ENCODE measurements at regions not wholly inside any gene's neighbourhood (a gene's known extent, or its start where the extent isn't known, plus 50 kb on each side); places are given as distances from the start of the nearest gene placed in this dataset.

DNA sequence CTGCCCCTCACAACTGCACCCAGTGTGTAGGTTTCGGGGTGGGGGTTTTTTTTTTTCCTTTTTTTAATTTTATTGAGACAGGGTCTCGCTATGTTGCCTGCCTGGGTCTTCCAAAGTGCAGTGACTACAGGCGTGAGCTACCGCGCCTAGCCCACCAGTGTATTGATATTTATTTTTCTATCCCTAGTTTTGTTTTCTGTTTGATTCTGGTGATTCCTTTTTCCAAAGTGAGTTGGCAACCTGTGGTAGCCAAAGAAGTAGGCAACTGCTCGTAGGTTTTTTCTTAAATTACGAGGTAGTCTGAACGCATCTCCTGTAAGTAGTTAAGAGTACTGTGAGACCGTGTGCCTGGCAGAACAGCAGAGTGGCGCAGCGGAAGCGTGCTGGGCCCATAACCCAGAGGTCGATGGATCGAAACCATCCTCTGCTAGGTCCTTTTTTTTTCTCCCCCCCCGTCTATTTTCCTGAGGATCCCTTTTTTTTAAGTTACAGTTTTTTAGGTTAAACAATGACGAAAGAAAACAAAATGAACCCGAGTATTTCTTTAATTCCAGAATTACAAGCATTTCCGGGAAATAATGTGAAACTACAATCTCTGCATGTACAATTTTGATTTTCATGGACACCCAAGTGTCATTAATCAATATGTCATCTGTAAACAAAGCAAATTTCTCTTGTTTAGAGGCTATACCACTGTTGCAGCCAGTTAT is 78.7 kb upstream of the BTN3A2 start:
- H4K20me1 ChIP-seq (ENCODE audit: insufficient read depth, low read length), result no peaks in the 10 kb centered on the region
- H3K79me2 ChIP-seq (ENCODE audit: low read length), result no peaks in the 10 kb centered on the region
- H3K4me2 ChIP-seq (ENCODE audit: low read length), result peak overlapping the region; percentile 96
- H3K4me1 ChIP-seq (ENCODE audit: low read length), result peaks cover 6% of the 10 kb centered on the region
- peaks cover 2% of the 10 kb centered on the region for H3K36me3 ChIP-seq (replicated peaks; ENCODE audit: low read depth, low read length)
- no peaks in the 10 kb centered on the region for H3K27me3 ChIP-seq (ENCODE audit: low read depth, low read length)
- peak overlapping the region; percentile 97 for H3K27ac ChIP-seq (ENCODE audit: low read length)
- peaks cover 4% of the 10 kb centered on the region; the same call in 1 of the 2 replicates for H3K9me3 ChIP-seq (ENCODE audit: insufficient read depth, low read length)
- peak overlapping the region; percentile 92 for H3K4me3 ChIP-seq (ENCODE audit: low read length)
- H3K9ac ChIP-seq (ENCODE audit: low read length), result peak overlapping the region; percentile 91
- H2AFZ ChIP-seq (ENCODE audit: low read depth, low read length), result no peak overlapping the region
- TF ChIP-seq, protein P1, sequence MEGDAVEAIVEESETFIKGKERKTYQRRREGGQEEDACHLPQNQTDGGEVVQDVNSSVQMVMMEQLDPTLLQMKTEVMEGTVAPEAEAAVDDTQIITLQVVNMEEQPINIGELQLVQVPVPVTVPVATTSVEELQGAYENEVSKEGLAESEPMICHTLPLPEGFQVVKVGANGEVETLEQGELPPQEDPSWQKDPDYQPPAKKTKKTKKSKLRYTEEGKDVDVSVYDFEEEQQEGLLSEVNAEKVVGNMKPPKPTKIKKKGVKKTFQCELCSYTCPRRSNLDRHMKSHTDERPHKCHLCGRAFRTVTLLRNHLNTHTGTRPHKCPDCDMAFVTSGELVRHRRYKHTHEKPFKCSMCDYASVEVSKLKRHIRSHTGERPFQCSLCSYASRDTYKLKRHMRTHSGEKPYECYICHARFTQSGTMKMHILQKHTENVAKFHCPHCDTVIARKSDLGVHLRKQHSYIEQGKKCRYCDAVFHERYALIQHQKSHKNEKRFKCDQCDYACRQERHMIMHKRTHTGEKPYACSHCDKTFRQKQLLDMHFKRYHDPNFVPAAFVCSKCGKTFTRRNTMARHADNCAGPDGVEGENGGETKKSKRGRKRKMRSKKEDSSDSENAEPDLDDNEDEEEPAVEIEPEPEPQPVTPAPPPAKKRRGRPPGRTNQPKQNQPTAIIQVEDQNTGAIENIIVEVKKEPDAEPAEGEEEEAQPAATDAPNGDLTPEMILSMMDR (IDR thresholded peaks at IDR 0.05; ENCODE audit: low read depth, low read length), result no peak
- TF ChIP-seq EZH2phosphoT487 (IDR thresholded peaks at IDR 0.05; ENCODE audit: low read depth), result no peak

GRCh38 chr6:26288155-26288554 is 76.8 kb upstream of the BTN3A2 start:
- no peak overlapping the region for H3K27ac ChIP-seq (ENCODE audit: low read length)
- peaks cover 6% of the 10 kb centered on the region for H3K4me1 ChIP-seq (ENCODE audit: low read length)
- no peaks in the 10 kb centered on the region for H3K79me2 ChIP-seq (ENCODE audit: low read length)
- no peak for TF ChIP-seq EZH2phosphoT487 (IDR thresholded peaks at IDR 0.05; ENCODE audit: low read depth)
- TF ChIP-seq, protein P1 (IDR thresholded peaks at IDR 0.05; ENCODE audit: low read depth, low read length), result no peak
- no peak overlapping the region for H2AFZ ChIP-seq (ENCODE audit: low read depth, low read length)
- H3K27me3 ChIP-seq (ENCODE audit: low read depth, low read length), result no peaks in the 10 kb centered on the region
- no peak overlapping the region for H3K9ac ChIP-seq (ENCODE audit: low read length)
- H3K36me3 ChIP-seq (replicated peaks; ENCODE audit: low read depth, low read length), result peaks cover 2% of the 10 kb centered on the region
- peaks cover 4% of the 10 kb centered on the region; the same call in 1 of the 2 replicates for H3K9me3 ChIP-seq (ENCODE audit: insufficient read depth, low read length)
- no peak overlapping the region for H3K4me3 ChIP-seq (ENCODE audit: low read length)
- no peaks in the 10 kb centered on the region for H4K20me1 ChIP-seq (ENCODE audit: insufficient read depth, low read length)
- H3K4me2 ChIP-seq (ENCODE audit: low read length), result no peak overlapping the region

DNA sequence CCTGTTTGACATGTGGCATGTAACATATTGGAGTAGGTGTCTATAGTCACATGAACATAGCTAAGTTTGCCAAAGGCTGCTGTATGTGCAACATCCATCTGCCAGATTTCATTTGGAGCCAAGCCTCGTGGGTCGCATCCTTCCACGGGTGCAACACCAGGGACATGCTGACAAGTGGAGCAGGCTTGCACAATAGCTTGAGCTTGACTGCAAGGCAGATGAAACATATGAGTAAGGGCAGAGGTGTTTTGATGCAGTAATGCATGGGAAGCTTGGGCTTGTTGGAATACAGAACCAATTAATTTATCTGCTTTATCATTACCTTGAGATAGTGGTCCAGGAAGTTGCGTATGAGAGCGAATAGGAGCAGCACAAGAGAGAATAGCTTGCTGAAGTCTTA is 74.1 kb upstream of the BTN3A2 start:
- no peak overlapping the region for H2AFZ ChIP-seq (ENCODE audit: low read depth, low read length)

GRCh38 chr6:26292709-26293108 is 72.3 kb upstream of the BTN3A2 start:
- no peaks in the 10 kb centered on the region for H3K79me2 ChIP-seq (ENCODE audit: low read length)
- no peak overlapping the region for H3K4me3 ChIP-seq (ENCODE audit: low read length)
- H3K27me3 ChIP-seq (ENCODE audit: low read depth, low read length), result no peaks in the 10 kb centered on the region
- TF ChIP-seq, protein P1 (IDR thresholded peaks at IDR 0.05; ENCODE audit: low read depth, low read length), result no peak
- TF ChIP-seq EZH2phosphoT487 (IDR thresholded peaks at IDR 0.05; ENCODE audit: low read depth), result no peak
- H4K20me1 ChIP-seq (ENCODE audit: insufficient read depth, low read length), result no peaks in the 10 kb centered on the region
- peaks cover under 1% of the 10 kb centered on the region for H3K36me3 ChIP-seq (replicated peaks; ENCODE audit: low read depth, low read length)
- no peak overlapping the region for H2AFZ ChIP-seq (ENCODE audit: low read depth, low read length)
- 0 out of 2 replicates have a peak, but pooled peaks cover 4% of the 10 kb centered on the region for H3K9me3 ChIP-seq (ENCODE audit: insufficient read depth, low read length)
- H3K27ac ChIP-seq (ENCODE audit: low read length), result no peak overlapping the region
- no peak overlapping the region for H3K4me2 ChIP-seq (ENCODE audit: low read length)
- no peak overlapping the region for H3K9ac ChIP-seq (ENCODE audit: low read length)
- 0 out of 2 replicates have a peak, but pooled peaks cover 4% of the 10 kb centered on the region for H3K4me1 ChIP-seq (ENCODE audit: low read length)

More for the DNA sequence above, 74.1 kb upstream of the BTN3A2 start:
- no peak for TF ChIP-seq EZH2phosphoT487 (IDR thresholded peaks at IDR 0.05; ENCODE audit: low read depth)
- TF ChIP-seq, protein P1 (IDR thresholded peaks at IDR 0.05; ENCODE audit: low read depth, low read length), result no peak
- H3K4me3 ChIP-seq (ENCODE audit: low read length), result no peak overlapping the region
- H3K9me3 ChIP-seq (ENCODE audit: insufficient read depth, low read length), result 0 out of 2 replicates have a peak, but pooled peaks cover 4% of the 10 kb centered on the region
- H3K27me3 ChIP-seq (ENCODE audit: low read depth, low read length), result no peaks in the 10 kb centered on the region
- no peaks in the 10 kb centered on the region for H3K79me2 ChIP-seq (ENCODE audit: low read length)
- no peak overlapping the region for H3K4me2 ChIP-seq (ENCODE audit: low read length)
- peaks cover 2% of the 10 kb centered on the region for H3K36me3 ChIP-seq (replicated peaks; ENCODE audit: low read depth, low read length)
- H3K9ac ChIP-seq (ENCODE audit: low read length), result no peak overlapping the region
- 0 out of 2 replicates have a peak, but pooled peaks cover 4% of the 10 kb centered on the region for H3K4me1 ChIP-seq (ENCODE audit: low read length)
- no peak overlapping the region for H3K27ac ChIP-seq (ENCODE audit: low read length)
- H4K20me1 ChIP-seq (ENCODE audit: insufficient read depth, low read length), result no peaks in the 10 kb centered on the region
